ENCODE measurements at regions not wholly inside any gene's neighbourhood (a gene's known extent, or its start where the extent isn't known, plus 50 kb on each side); places are given as distances from the start of the nearest gene placed in this dataset.

- Histone ChIP-seq H3K79me2 (ENCODE audit: control insufficient read depth, insufficient read depth, low read length) (no peaks in the 10 kb centered on the region), H4K20me1 (ENCODE audit: control insufficient read depth, extremely low read depth, insufficient read depth, low read length) (no peaks in the 10 kb centered on the region), H3K9ac (ENCODE audit: insufficient read depth, low read length) (no peak overlapping the region), H3K9me3 (ENCODE audit: control insufficient read depth, insufficient read depth, low read depth, low read length) (no peaks in the 10 kb centered on the region), H3K27me3 (ENCODE audit: control insufficient read depth, insufficient read depth, low read length) (no peaks in the 10 kb centered on the region), H3K27ac (ENCODE audit: insufficient read depth, low read length) (no peak overlapping the region), H2AFZ (ENCODE audit: low read length) (no peak overlapping the region), H3K4me3 (replicated peaks in 1 of 4; ENCODE audit: control extremely low read depth in 1 of 4, insufficient read depth in 1 of 4, low read depth in 3 of 4, low read length in 4 of 4) (no peak overlapping the region), H3K4me2 (ENCODE audit: extremely low read depth, insufficient read depth, low read length) (no peak overlapping the region), H3K36me3 (ENCODE audit: control insufficient read depth, insufficient read depth, low read length) (no peaks in the 10 kb centered on the region), H3K4me1 (ENCODE audit: control insufficient read depth, extremely low read depth, insufficient read depth, low read length) (no peaks in the 10 kb centered on the region)
- TF ChIP-seq CTCF (conservative IDR thresholded peaks at IDR 0.05 in 1 of 2, IDR thresholded peaks at IDR 0.05 in 1 of 2; ENCODE audit: low read depth in 1 of 2, low read length in 2 of 2), result no peak
- TF ChIP-seq EZH2 (IDR thresholded peaks at IDR 0.05; ENCODE audit: low read length, missing control alignments), result no peak
- DNase-seq (ENCODE audit: low read depth in 2 of 2), result no peak
These were observed 190.9 kb downstream of the SLITRK6 start for GRCh38 chr13:85608255-85608829.

- TF ChIP-seq CTCF (conservative IDR thresholded peaks at IDR 0.05 in 1 of 2, IDR thresholded peaks at IDR 0.05 in 1 of 2; ENCODE audit: low read depth in 1 of 2, low read length in 2 of 2), result no peak
- no peak for TF ChIP-seq EZH2 (IDR thresholded peaks at IDR 0.05; ENCODE audit: low read length, missing control alignments)
- no peak for DNase-seq (ENCODE audit: low read depth in 2 of 2)
- Histone ChIP-seq H3K4me2 (ENCODE audit: extremely low read depth, insufficient read depth, low read length) (no peak overlapping the region), H3K27me3 (ENCODE audit: control insufficient read depth, insufficient read depth, low read length) (no peaks in the 10 kb centered on the region), H3K79me2 (ENCODE audit: control insufficient read depth, insufficient read depth, low read length) (no peaks in the 10 kb centered on the region), H4K20me1 (ENCODE audit: control insufficient read depth, extremely low read depth, insufficient read depth, low read length) (no peaks in the 10 kb centered on the region), H3K4me3 (replicated peaks in 1 of 4; ENCODE audit: control extremely low read depth in 1 of 4, insufficient read depth in 1 of 4, low read depth in 3 of 4, low read length in 4 of 4) (no peak overlapping the region), H3K9me3 (ENCODE audit: control insufficient read depth, insufficient read depth, low read depth, low read length) (no peaks in the 10 kb centered on the region), H3K4me1 (ENCODE audit: control insufficient read depth, extremely low read depth, insufficient read depth, low read length) (no peaks in the 10 kb centered on the region), H3K27ac (ENCODE audit: insufficient read depth, low read length) (no peak overlapping the region), H3K36me3 (ENCODE audit: control insufficient read depth, insufficient read depth, low read length) (no peaks in the 10 kb centered on the region), H3K9ac (ENCODE audit: insufficient read depth, low read length) (no peak overlapping the region), H2AFZ (ENCODE audit: low read length) (no peak overlapping the region)
These were observed 195.5 kb downstream of the SLITRK6 start for GRCh38 chr13:85603735-85604134.

GRCh38 chr13:85601526-85601925 lies 197.7 kb downstream of the SLITRK6 start:
- no peak overlapping the region for H3K4me2 ChIP-seq (ENCODE audit: extremely low read depth, insufficient read depth, low read length)
- H3K79me2 ChIP-seq (ENCODE audit: control insufficient read depth, insufficient read depth, low read length), result no peaks in the 10 kb centered on the region
- H3K27me3 ChIP-seq (ENCODE audit: control insufficient read depth, insufficient read depth, low read length), result no peaks in the 10 kb centered on the region
- no peak overlapping the region for H3K27ac ChIP-seq (ENCODE audit: insufficient read depth, low read length)
- TF ChIP-seq EZH2 (IDR thresholded peaks at IDR 0.05; ENCODE audit: low read length, missing control alignments), result no peak
- no peak for TF ChIP-seq CTCF (conservative IDR thresholded peaks at IDR 0.05 in 1 of 2, IDR thresholded peaks at IDR 0.05 in 1 of 2; ENCODE audit: low read depth in 1 of 2, low read length in 2 of 2)
- H3K9ac ChIP-seq (ENCODE audit: insufficient read depth, low read length), result no peak overlapping the region
- H3K9me3 ChIP-seq (ENCODE audit: control insufficient read depth, insufficient read depth, low read depth, low read length), result no peaks in the 10 kb centered on the region
- H3K36me3 ChIP-seq (ENCODE audit: control insufficient read depth, insufficient read depth, low read length), result no peaks in the 10 kb centered on the region
- H4K20me1 ChIP-seq (ENCODE audit: control insufficient read depth, extremely low read depth, insufficient read depth, low read length), result no peaks in the 10 kb centered on the region
- no peak overlapping the region for H3K4me3 ChIP-seq (replicated peaks in 1 of 4; ENCODE audit: control extremely low read depth in 1 of 4, insufficient read depth in 1 of 4, low read depth in 3 of 4, low read length in 4 of 4)
- no peaks in the 10 kb centered on the region for H3K4me1 ChIP-seq (ENCODE audit: control insufficient read depth, extremely low read depth, insufficient read depth, low read length)
- H2AFZ ChIP-seq (ENCODE audit: low read length), result no peak overlapping the region
- DNase-seq (ENCODE audit: low read depth in 2 of 2), result peak; percentile 7 to 52
